ENCODE measurements at regions not wholly inside any gene's neighbourhood (a gene's known extent, or its start where the extent isn't known, plus 50 kb on each side); places are given as distances from the start of the nearest gene placed in this dataset.
"Not testable (repeated sequence)": the region's sequence is repeated elsewhere in the genome, so short reads cannot be mapped to it uniquely, and the experiment has no call there.

- no peak for DNase-seq (ENCODE audit: low read depth)
Observed at GRCh38 chr10:121276822-121277221, 321.4 kb downstream of the FGFR2 start.

- not testable (repeated sequence) for DNase-seq (ENCODE audit: low read depth)
Observed at GRCh38 chr10:121278386-121278785, 319.9 kb downstream of the FGFR2 start.

GRCh38 chr10:121281576-121281975, 316.7 kb downstream of the FGFR2 start:
- DNase-seq (ENCODE audit: low read depth), result no peak

GRCh38 chr10:121282264-121282663, 316.0 kb downstream of the FGFR2 start:
- no peak for DNase-seq (ENCODE audit: low read depth)

- DNase-seq (ENCODE audit: low read depth), result no peak
Observed at GRCh38 chr10:121282797-121283515, 315.3 kb downstream of the FGFR2 start.

GRCh38 chr10:121284936-121285335, 313.3 kb downstream of the FGFR2 start:
- DNase-seq (ENCODE audit: low read depth), result no peak

- no peak for DNase-seq (ENCODE audit: low read depth)
Observed at GRCh38 chr10:121285406-121286196, 312.6 kb downstream of the FGFR2 start.

GRCh38 chr10:121288011-121288410, 310.2 kb downstream of the FGFR2 start:
- DNase-seq (ENCODE audit: low read depth), result no peak

- no peak for DNase-seq (ENCODE audit: low read depth)
Observed at GRCh38 chr10:121288864-121289661, 309.2 kb downstream of the FGFR2 start.

- no peak for DNase-seq (ENCODE audit: low read depth)
Observed at GRCh38 chr10:121289800-121290199, 308.4 kb downstream of the FGFR2 start.

- DNase-seq (ENCODE audit: low read depth), result no peak
Observed at GRCh38 chr10:121290674-121291073, 307.6 kb downstream of the FGFR2 start.

- no peak for DNase-seq (ENCODE audit: low read depth)
Observed at GRCh38 chr10:121291376-121291775, 306.9 kb downstream of the FGFR2 start.

GRCh38 chr10:121291823-121292222, 306.4 kb downstream of the FGFR2 start:
- no peak for DNase-seq (ENCODE audit: low read depth)

- DNase-seq (ENCODE audit: low read depth), result no peak
Observed at GRCh38 chr10:121292321-121292720, 305.9 kb downstream of the FGFR2 start.

GRCh38 chr10:121293110-121293509, 305.1 kb downstream of the FGFR2 start:
- DNase-seq (ENCODE audit: low read depth), result no peak

- no peak for DNase-seq (ENCODE audit: low read depth)
Observed at GRCh38 chr10:121294630-121295029, 303.6 kb downstream of the FGFR2 start.

- DNase-seq (ENCODE audit: low read depth), result no peak
Observed at GRCh38 chr10:121296378-121296777, 301.9 kb downstream of the FGFR2 start.

GRCh38 chr10:121296881-121297585, 301.2 kb downstream of the FGFR2 start:
- no peak for DNase-seq (ENCODE audit: low read depth)

- no peak for DNase-seq (ENCODE audit: low read depth)
Observed at GRCh38 chr10:121300723-121301122, 297.5 kb downstream of the FGFR2 start.

GRCh38 chr10:121302541-121303180, 295.6 kb downstream of the FGFR2 start:
- DNase-seq (ENCODE audit: low read depth), result no peak

GRCh38 chr10:121303287-121303890, 294.9 kb downstream of the FGFR2 start:
- no peak for DNase-seq (ENCODE audit: low read depth)

Data from activated T-cell treated with anti-CD3 and anti-CD28 coated beads for 48 hours (primary cell).